GM12891 (cell line): ENCODE measurements at regions not wholly inside any gene's neighbourhood (a gene's known extent, or its start where the extent isn't known, plus 50 kb on each side); places are given as distances from the start of the nearest gene placed in this dataset.
A peak's percentile ranks its signal among the peaks of the same experiment; 100 is the strongest.

ENCODE experiments used
- DNase-seq: peaks from one replicate; pipeline ENCODE4 v3.0.0; 2011; ENCODE audit warnings: low spot score; ENCODE audit not compliant: insufficient read length
- FAIRE-seq: peaks from 2 replicates; lab custom pipeline; 2011; peaks lifted over from hg19 to GRCh38; lab: Jason Lieb, UNC
- PAX5 ChIP-seq: IDR thresholded peaks from 2 replicates; pipeline ENCODE4 v1.6.1; 2011; ENCODE audit warnings: low read length, moderate library complexity, mild to moderate bottlenecking; ENCODE audit not compliant: insufficient read depth, severe bottlenecking
- POLR2A ChIP-seq: IDR thresholded peaks from 2 replicates; pipeline ENCODE4 v1.6.1; 2011; ENCODE audit warnings: low read depth, low read length, control low read depth
- POLR2AphosphoS5 ChIP-seq: IDR thresholded peaks from 2 replicates; pipeline ENCODE4 v1.6.1; 2011; ENCODE audit warnings: low read depth, low read length, control low read depth
- POU2F2 ChIP-seq: IDR thresholded peaks from 2 replicates; pipeline ENCODE4 v1.6.1; 2011; ENCODE audit warnings: low read depth, mild to moderate bottlenecking, control low read depth, low read length, moderate library complexity
- SPI1 ChIP-seq: IDR thresholded peaks from 2 replicates; pipeline ENCODE4 v1.6.1; 2011; ENCODE audit warnings: low read depth, low read length, control low read depth
- TAF1 ChIP-seq: IDR thresholded peaks from 2 replicates; pipeline ENCODE4 v1.6.1; 2011; ENCODE audit warnings: low read depth, low read length, control low read depth

DNA sequence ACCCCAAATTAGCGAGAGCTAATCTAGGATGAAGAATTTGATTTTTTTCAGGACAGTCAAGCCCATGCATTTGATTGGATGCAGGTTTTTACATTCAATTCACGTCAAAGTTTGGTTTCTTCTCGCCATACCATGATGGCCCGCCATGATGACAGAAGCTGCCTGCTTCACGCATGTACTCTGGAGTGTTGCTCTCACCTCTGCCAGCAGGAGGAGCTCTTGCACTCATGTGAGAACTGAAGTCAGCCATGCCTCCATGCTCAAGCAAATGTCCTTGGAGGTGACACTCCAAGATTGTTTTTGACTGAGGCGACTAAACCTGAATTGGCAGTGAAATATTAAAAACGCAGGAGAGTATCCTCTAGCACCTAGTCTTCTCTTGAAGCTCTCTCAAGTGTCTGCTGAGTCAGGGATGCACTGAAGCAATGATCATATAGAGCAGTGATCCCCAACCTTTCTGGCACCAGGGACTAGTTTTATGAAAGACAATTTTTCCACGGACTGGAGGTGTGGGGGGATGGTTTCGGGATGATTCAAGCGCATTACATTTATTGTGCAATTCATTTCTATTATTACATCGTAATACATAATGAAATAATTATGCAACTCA, 120.9 kb downstream of the SAMMSON start:
- no peak for TF ChIP-seq SPI1
- TF ChIP-seq PAX5: no peak
- TF ChIP-seq TAF1: no peak
- no peak for TF ChIP-seq POLR2AphosphoS5
- no peak for TF ChIP-seq POU2F2
- no peak for TF ChIP-seq POLR2A
- DNase-seq: peak; percentile 51
- peak; percentile 95 for FAIRE-seq

- TF ChIP-seq POLR2A: no peak
- DNase-seq: no peak
- FAIRE-seq: no peak
Observed at GRCh38 chr3:70127192-70127591, 127.7 kb downstream of the SAMMSON start.

DNA sequence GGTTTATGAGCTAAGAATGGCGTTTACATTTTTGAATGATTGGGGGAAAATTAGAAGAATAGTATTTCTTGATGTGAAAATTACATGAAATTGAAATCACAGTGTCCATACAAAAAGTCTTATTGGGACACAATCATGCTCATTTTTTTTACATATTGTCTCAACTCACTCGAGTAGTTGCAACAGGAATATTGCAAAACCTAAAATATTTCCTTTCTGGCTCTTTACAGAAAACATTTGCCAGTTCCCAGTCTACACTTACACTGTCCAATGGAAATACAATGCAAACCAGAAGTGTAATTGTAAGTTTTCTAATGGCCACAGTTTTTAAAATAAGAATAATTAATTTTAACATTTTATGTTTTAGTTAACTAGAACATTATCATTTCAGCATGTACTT, 137.8 kb downstream of the SAMMSON start:
- no peak for FAIRE-seq

DNA sequence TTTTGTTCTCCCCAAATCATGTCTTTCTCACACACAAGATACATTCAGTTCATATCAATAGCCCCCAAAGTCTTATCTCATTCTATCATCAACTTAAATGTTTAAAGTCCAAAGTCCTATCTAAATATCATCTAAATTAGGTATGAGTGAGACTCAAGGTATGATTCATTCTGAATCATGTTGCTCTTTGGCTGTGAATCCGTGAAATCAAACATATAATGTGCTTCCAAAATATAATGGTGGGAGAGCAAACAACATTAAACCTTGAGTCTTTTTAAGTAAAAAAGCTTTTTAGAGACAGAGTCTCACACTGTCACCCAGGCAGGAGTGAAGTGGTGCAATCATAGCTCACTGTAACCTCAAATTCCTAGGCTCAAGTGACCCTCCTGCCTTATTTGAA, 139.1 kb downstream of the SAMMSON start:
- DNase-seq: no peak
- FAIRE-seq: no peak
- TF ChIP-seq TAF1 (no peak), POLR2AphosphoS5 (no peak), POU2F2 (no peak)

More for the DNA sequence above, 137.8 kb downstream of the SAMMSON start:
- TF ChIP-seq TAF1 (no peak), POLR2A (no peak)
- DNase-seq: no peak
